GM06990 (cell line): ENCODE measurements at regions not wholly inside any gene's neighbourhood (a gene's known extent, or its start where the extent isn't known, plus 50 kb on each side); places are given as distances from the start of the nearest gene placed in this dataset.
"Not testable (repeated sequence)": the region's sequence is repeated elsewhere in the genome, so short reads cannot be mapped to it uniquely, and the experiment has no call there.

Experiments
- DNase-seq: peaks from one replicate; pipeline ENCODE4 v3.0.0-alpha.2; 2011; ENCODE audit not compliant: insufficient read length; ENCODE audit errors: extremely low read depth
- H3K27me3 ChIP-seq: replicated peaks from 2 replicates; pipeline ENCODE4 v1.6.0; 2011; ENCODE audit warnings: low read length; ENCODE audit not compliant: control insufficient read depth, insufficient read depth
- H3K36me3 ChIP-seq: 2 replicates; pipeline ENCODE4 v1.5.1; 2011; ENCODE audit warnings: low read length; ENCODE audit not compliant: control insufficient read depth, insufficient read depth
- H3K4me3 ChIP-seq: replicated peaks from 2 replicates; pipeline ENCODE4 v1.5.1; 2011; ENCODE audit warnings: low read depth, mild to moderate bottlenecking, control low read depth, low read length
- CTCF ChIP-seq: IDR thresholded peaks from 2 replicates; pipeline ENCODE4 v1.5.1; 2011; ENCODE audit warnings: low read length, control low read depth, mild to moderate bottlenecking, inconsistent platforms; ENCODE audit not compliant: insufficient read depth, poor library complexity, severe bottlenecking

GRCh38 chr12:59345406-59345805 is 250.4 kb upstream of the SLC16A7 start:
- no peak for TF ChIP-seq CTCF
- DNase-seq: no peak
- Histone ChIP-seq H3K27me3 (no peaks in the 10 kb centered on the region), H3K4me3 (no peak overlapping the region), H3K36me3 (no peaks in the 10 kb centered on the region)

- no peaks in the 10 kb centered on the region for H3K36me3 ChIP-seq
- DNase-seq: no peak
- no peaks in the 10 kb centered on the region for H3K27me3 ChIP-seq
- no peak overlapping the region for H3K4me3 ChIP-seq
- no peak for TF ChIP-seq CTCF
Measured at GRCh38 chr12:59344224-59344623, 251.6 kb upstream of the SLC16A7 start.

GRCh38 chr12:59329462-59329861 is 266.4 kb upstream of the SLC16A7 start:
- no peaks in the 10 kb centered on the region for H3K27me3 ChIP-seq
- no peak overlapping the region for H3K4me3 ChIP-seq
- no peaks in the 10 kb centered on the region for H3K36me3 ChIP-seq
- DNase-seq: no peak
- TF ChIP-seq CTCF: no peak

- not testable (repeated sequence) for DNase-seq, H3K4me3 ChIP-seq, H3K27me3 ChIP-seq, H3K36me3 ChIP-seq
Measured at GRCh38 chr12:59328395-59329075, 267.3 kb upstream of the SLC16A7 start.

- not testable (repeated sequence) for H3K4me3 ChIP-seq, H3K27me3 ChIP-seq, DNase-seq, H3K36me3 ChIP-seq
Measured at GRCh38 chr12:59326457-59326856, 269.4 kb upstream of the SLC16A7 start.

- no peak for DNase-seq
- H3K27me3 ChIP-seq: no peaks in the 10 kb centered on the region
Measured at GRCh38 chr12:59322473-59322872, 273.4 kb upstream of the SLC16A7 start.

More at GRCh38 chr12:59322473-59322872, 273.4 kb upstream of the SLC16A7 start:
- H3K36me3 ChIP-seq: no peaks in the 10 kb centered on the region
- no peak overlapping the region for H3K4me3 ChIP-seq
- no peak for TF ChIP-seq CTCF
